ENCODE measurements at regions not wholly inside any gene's neighbourhood (a gene's known extent, or its start where the extent isn't known, plus 50 kb on each side); places are given as distances from the start of the nearest gene placed in this dataset.

GRCh38 chr5:163190283-163190682, 247.1 kb upstream of the CCNG1 start:
- TF ChIP-seq, protein P1, sequence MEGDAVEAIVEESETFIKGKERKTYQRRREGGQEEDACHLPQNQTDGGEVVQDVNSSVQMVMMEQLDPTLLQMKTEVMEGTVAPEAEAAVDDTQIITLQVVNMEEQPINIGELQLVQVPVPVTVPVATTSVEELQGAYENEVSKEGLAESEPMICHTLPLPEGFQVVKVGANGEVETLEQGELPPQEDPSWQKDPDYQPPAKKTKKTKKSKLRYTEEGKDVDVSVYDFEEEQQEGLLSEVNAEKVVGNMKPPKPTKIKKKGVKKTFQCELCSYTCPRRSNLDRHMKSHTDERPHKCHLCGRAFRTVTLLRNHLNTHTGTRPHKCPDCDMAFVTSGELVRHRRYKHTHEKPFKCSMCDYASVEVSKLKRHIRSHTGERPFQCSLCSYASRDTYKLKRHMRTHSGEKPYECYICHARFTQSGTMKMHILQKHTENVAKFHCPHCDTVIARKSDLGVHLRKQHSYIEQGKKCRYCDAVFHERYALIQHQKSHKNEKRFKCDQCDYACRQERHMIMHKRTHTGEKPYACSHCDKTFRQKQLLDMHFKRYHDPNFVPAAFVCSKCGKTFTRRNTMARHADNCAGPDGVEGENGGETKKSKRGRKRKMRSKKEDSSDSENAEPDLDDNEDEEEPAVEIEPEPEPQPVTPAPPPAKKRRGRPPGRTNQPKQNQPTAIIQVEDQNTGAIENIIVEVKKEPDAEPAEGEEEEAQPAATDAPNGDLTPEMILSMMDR (IDR thresholded peaks at IDR 0.05; ENCODE audit: extremely low read depth, insufficient read depth, missing control alignments) = no peak
- in situ Hi-C loops (cut with MboI; ENCODE audit: low pct_unique_long_range_greater_than_20kb, low sequenced_read_pairs, unreplicated experiment) = no loop called here
- DNase-seq (ENCODE audit: low spot score) = no peak

DNA sequence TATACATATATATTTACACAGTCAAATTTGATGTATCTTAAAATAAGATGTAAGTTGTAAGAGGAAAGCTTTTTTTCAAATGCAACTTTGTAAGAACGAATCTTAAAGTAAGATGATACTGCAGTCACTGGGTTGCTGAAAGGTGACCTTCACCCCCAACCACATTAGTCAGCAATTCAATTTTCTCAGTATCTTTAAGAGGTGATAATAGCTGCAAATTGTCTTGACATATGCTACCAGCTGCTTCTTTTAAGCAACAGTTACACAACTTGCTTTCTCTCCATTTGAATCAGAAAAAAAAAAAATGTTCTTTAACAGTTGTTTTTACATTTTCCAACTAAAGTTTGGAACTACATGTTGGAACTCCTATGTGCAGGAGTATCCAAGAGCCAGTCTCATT, 246.6 kb upstream of the CCNG1 start:
- no peak for DNase-seq (ENCODE audit: low spot score)
- TF ChIP-seq, protein P1 (IDR thresholded peaks at IDR 0.05; ENCODE audit: extremely low read depth, insufficient read depth, missing control alignments) = no peak
- in situ Hi-C loops (cut with MboI; ENCODE audit: low pct_unique_long_range_greater_than_20kb, low sequenced_read_pairs, unreplicated experiment) = no loop called here

- TF ChIP-seq, protein P1 (IDR thresholded peaks at IDR 0.05; ENCODE audit: extremely low read depth, insufficient read depth, missing control alignments) = no peak
- in situ Hi-C loops (cut with MboI; ENCODE audit: low pct_unique_long_range_greater_than_20kb, low sequenced_read_pairs, unreplicated experiment) = no loop called here
- no peak for DNase-seq (ENCODE audit: low spot score)
Observed at GRCh38 chr5:163193886-163194285, 243.5 kb upstream of the CCNG1 start.

- TF ChIP-seq, protein P1 (IDR thresholded peaks at IDR 0.05; ENCODE audit: extremely low read depth, insufficient read depth, missing control alignments) = no peak
- in situ Hi-C loops (cut with MboI; ENCODE audit: low pct_unique_long_range_greater_than_20kb, low sequenced_read_pairs, unreplicated experiment) = no loop called here
- no peak for DNase-seq (ENCODE audit: low spot score)
Observed at GRCh38 chr5:163205645-163206044, 231.8 kb upstream of the CCNG1 start.

GRCh38 chr5:163221581-163221980, 215.8 kb upstream of the CCNG1 start:
- in situ Hi-C loops (cut with MboI; ENCODE audit: low pct_unique_long_range_greater_than_20kb, low sequenced_read_pairs, unreplicated experiment) = no loop called here
- DNase-seq (ENCODE audit: low spot score) = no peak
- TF ChIP-seq, protein P1 (IDR thresholded peaks at IDR 0.05; ENCODE audit: extremely low read depth, insufficient read depth, missing control alignments) = no peak

GRCh38 chr5:163222982-163223381, 214.4 kb upstream of the CCNG1 start:
- in situ Hi-C loops (cut with MboI; ENCODE audit: low pct_unique_long_range_greater_than_20kb, low sequenced_read_pairs, unreplicated experiment) = no loop called here

More at GRCh38 chr5:163222982-163223381, 214.4 kb upstream of the CCNG1 start:
- TF ChIP-seq, protein P1 (IDR thresholded peaks at IDR 0.05; ENCODE audit: extremely low read depth, insufficient read depth, missing control alignments) = no peak
- no peak for DNase-seq (ENCODE audit: low spot score)
